IPS DF 6.9 (cell line): ENCODE measurements at regions not wholly inside any gene's neighbourhood (a gene's known extent, or its start where the extent isn't known, plus 50 kb on each side); places are given as distances from the start of the nearest gene placed in this dataset.
A peak's percentile ranks its signal among the peaks of the same experiment; 100 is the strongest.

Experiments
- DNase-seq: peaks from one replicate; pipeline ENCODE4 v3.0.0-alpha.2; 2013; ENCODE audit warnings: low read depth, low spot score
- H3K27ac ChIP-seq: one replicate; pipeline ENCODE4 v1.5.1; 2013; ENCODE audit warnings: low read length, control low read depth
- H3K27me3 ChIP-seq: 2 replicates; pipeline ENCODE4 v1.6.1; 2013; ENCODE audit warnings: mild to moderate bottlenecking, low read length; ENCODE audit not compliant: control insufficient read depth, insufficient read depth
- H3K36me3 ChIP-seq: 2 replicates; pipeline ENCODE4 v1.6.1; 2013; ENCODE audit warnings: low read length; ENCODE audit not compliant: control insufficient read depth, insufficient read depth
- H3K4me1 ChIP-seq: 2 replicates; pipeline ENCODE4 v1.6.1; 2013; ENCODE audit warnings: low read length; ENCODE audit not compliant: control insufficient read depth, insufficient read depth
- H3K4me3 ChIP-seq: 2 replicates; pipeline ENCODE4 v1.5.1; 2013; ENCODE audit warnings: mild to moderate bottlenecking, low read length
- H3K9me3 ChIP-seq: 2 replicates; pipeline ENCODE4 v1.6.1; 2013; ENCODE audit warnings: low read length, inconsistent platforms; ENCODE audit not compliant: control insufficient read depth, insufficient read depth
- WGBS: extraction: QIAGEN DNeasy Blood & Tissue Kit; methylation state at CpG from one replicate; pipeline ENCODE4 v1.1.7; 2013; ENCODE audit warnings: mixed read lengths, missing lambda C conversion rate; ENCODE audit not compliant: insufficient read length, insufficient coverage; 5-methylcytosine and 5-hydroxymethylcytosine counted together

GRCh38 chr20:56865055-56865454, 235.9 kb downstream of the TFAP2C start:
- WGBS, result no CpG with 5 or more reads among the region's 10 CpGs
- Histone ChIP-seq H3K4me3 (no peak overlapping the region), H3K36me3 (no peaks in the 10 kb centered on the region), H3K4me1 (peaks cover 6% of the 10 kb centered on the region; the same call in 1 of the 2 replicates), H3K9me3 (no peaks in the 10 kb centered on the region), H3K27ac (no peak overlapping the region), H3K27me3 (no peaks in the 10 kb centered on the region)
- DNase-seq, result no peak

GRCh38 chr20:56867128-56867527, 238.0 kb downstream of the TFAP2C start:
- Histone ChIP-seq H3K27ac (no peak overlapping the region), H3K4me3 (no peak overlapping the region), H3K36me3 (no peaks in the 10 kb centered on the region), H3K9me3 (no peaks in the 10 kb centered on the region), H3K4me1 (no peaks in the 10 kb centered on the region), H3K27me3 (no peaks in the 10 kb centered on the region)
- DNase-seq, result no peak
- no CpG with 5 or more reads among the region's 4 CpGs for WGBS

DNA sequence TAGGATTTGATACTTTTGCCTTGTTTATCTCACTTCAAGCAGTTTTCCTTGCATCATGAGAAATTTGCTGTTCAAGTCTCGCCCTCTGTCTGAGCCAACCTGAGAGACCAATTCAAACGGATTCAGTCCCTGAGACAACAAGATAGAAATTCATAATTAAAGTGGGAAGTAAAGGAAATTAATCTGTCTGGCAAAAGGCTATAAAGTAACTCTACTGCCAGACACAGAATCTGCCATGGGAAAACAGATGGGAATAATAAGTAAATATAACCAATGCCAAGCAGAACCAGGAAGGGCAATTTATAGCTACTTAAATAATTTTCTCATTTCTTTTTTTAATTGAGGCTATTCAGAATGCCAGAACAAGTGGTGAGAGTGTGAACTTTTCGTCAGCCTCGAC, 239.6 kb downstream of the TFAP2C start:
- H3K27ac ChIP-seq, result no peak overlapping the region
- no peaks in the 10 kb centered on the region for H3K4me1 ChIP-seq
- no CpG with 5 or more reads among the region's 4 CpGs for WGBS
- no peak for DNase-seq
- H3K36me3 ChIP-seq, result no peaks in the 10 kb centered on the region; the same call in 1 of the 2 replicates
- H3K9me3 ChIP-seq, result no peaks in the 10 kb centered on the region
- H3K4me3 ChIP-seq, result no peak overlapping the region
- no peaks in the 10 kb centered on the region for H3K27me3 ChIP-seq

GRCh38 chr20:56870271-56870670, 241.2 kb downstream of the TFAP2C start:
- no peak overlapping the region for H3K4me3 ChIP-seq
- H3K4me1 ChIP-seq, result no peaks in the 10 kb centered on the region
- H3K9me3 ChIP-seq, result no peaks in the 10 kb centered on the region
- no CpG with 5 or more reads among the region's 5 CpGs for WGBS
- H3K27ac ChIP-seq, result no peak overlapping the region
- H3K27me3 ChIP-seq, result no peaks in the 10 kb centered on the region
- H3K36me3 ChIP-seq, result no peaks in the 10 kb centered on the region; the same call in 1 of the 2 replicates
- no peak for DNase-seq

DNA sequence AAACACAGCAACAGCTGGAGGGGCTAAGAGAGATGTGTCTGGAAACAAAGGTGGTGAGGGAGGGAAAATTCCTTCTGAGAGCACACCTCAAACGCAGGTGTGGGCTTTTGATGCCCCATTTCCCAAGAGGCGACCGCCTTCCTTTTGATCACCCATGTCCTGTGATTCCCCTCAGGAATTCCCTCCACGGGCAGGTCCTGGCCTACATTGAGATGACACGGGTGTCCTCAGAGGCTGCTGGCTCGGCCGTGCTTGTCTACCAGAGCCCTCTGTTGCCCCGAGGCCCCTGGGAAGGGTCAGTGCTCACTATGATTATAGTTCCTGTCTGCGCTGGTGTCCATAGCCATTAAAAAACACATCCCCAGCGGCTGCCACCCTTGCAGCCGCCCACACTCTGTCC, 242.6 kb downstream of the TFAP2C start:
- no peaks in the 10 kb centered on the region; the same call in 1 of the 2 replicates for H3K36me3 ChIP-seq
- no peaks in the 10 kb centered on the region for H3K9me3 ChIP-seq
- H3K27ac ChIP-seq, result no peak overlapping the region
- H3K4me3 ChIP-seq, result no peak overlapping the region
- no peak for DNase-seq
- no peaks in the 10 kb centered on the region for H3K4me1 ChIP-seq
- H3K27me3 ChIP-seq, result no peaks in the 10 kb centered on the region
- no CpG with 5 or more reads among the region's 11 CpGs for WGBS

DNA sequence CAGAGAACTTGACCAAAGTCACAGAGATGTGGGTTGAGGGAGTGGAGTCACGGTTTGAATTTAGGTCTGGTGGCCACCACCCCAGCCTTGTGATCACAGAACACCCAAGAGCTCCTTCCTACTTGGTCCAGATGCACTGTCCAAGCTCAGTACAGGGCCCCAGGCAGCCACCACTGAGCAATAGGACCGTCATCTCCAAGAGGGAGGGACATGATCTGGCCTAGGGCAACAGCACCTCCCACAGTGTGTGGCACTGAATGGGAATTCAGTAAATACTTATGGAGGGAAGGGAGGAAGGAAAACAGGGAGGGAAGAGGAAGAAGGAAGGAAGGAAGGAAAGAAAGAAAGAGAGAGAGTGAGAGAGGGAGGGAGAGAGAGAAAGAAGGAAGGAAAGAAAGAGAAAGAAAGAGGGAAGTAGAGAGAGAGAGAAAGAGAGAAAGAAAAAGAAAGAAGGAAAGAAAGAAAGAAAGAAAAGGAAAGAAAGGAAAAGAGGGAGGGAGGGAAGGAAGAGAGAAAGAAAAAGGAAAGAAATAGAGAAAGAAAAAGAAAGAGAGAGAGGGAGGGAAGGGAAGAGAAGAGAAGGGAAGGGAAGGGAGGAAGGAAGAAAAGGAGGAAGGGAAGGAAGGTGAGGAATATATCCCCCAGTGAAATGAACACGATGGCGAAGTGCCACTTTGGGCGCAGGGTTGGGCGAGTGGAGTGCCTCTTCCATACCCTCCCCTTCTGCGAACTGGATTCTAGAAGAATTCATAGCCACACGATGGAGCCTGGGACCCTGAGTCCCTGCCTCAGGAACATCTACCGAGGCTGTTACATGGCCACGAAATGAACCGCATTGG, 243.7 kb downstream of the TFAP2C start:
- Histone ChIP-seq H3K27ac (no peak overlapping the region), H3K4me1 (no peaks in the 10 kb centered on the region), H3K4me3 (no peak overlapping the region), H3K9me3 (no peaks in the 10 kb centered on the region), H3K27me3 (no peaks in the 10 kb centered on the region), H3K36me3 (no peaks in the 10 kb centered on the region; the same call in 1 of the 2 replicates)
- WGBS, result no CpG with 5 or more reads among the region's 11 CpGs
- DNase-seq, result no peak

- Histone ChIP-seq H3K9me3 (no peaks in the 10 kb centered on the region), H3K27ac (no peak overlapping the region), H3K4me1 (no peaks in the 10 kb centered on the region), H3K27me3 (no peaks in the 10 kb centered on the region), H3K36me3 (no peaks in the 10 kb centered on the region; the same call in 1 of the 2 replicates), H3K4me3 (no peak overlapping the region)
- WGBS, result no CpG with 5 or more reads among the region's 26 CpGs
- DNase-seq, result no peak
Observed at GRCh38 chr20:56873836-56874235, 244.7 kb downstream of the TFAP2C start.

DNA sequence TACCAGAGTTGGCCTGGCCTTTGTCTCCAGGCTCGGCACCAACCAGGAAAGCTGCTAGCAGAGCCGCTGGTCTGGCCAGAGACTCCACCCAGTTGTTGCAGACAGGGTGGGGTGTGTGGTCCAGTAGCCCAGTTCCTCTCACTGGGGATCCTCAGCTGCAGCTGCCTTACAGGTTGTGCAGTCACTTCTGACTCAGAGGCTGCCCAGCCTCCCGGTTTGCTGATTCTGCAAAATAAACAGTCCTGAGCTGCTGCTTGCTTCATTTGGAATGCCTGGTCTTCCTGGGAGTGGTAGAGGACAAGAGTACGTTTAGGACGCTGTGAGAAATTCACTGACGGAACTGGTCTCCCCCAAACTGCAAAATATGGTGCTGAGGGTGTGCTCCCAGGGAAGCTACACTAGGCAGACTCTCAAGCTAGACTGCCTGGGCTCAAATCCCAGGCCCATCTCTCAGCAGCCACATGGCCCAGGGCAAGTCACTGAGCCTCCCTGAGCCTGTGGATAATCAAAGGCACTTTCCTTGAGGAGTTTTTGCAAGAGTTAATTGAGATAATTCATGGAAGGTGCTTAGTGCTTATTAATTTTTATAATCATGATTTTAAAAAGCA, 246.1 kb downstream of the TFAP2C start:
- no peaks in the 10 kb centered on the region for H3K9me3 ChIP-seq
- no peaks in the 10 kb centered on the region for H3K4me1 ChIP-seq
- H3K27ac ChIP-seq, result no peak overlapping the region
- no CpG with 5 or more reads among the region's 6 CpGs for WGBS
- peak; percentile 11 for DNase-seq
- H3K27me3 ChIP-seq, result no peaks in the 10 kb centered on the region
- H3K36me3 ChIP-seq, result no peaks in the 10 kb centered on the region; the same call in 1 of the 2 replicates
- H3K4me3 ChIP-seq, result no peak overlapping the region

DNA sequence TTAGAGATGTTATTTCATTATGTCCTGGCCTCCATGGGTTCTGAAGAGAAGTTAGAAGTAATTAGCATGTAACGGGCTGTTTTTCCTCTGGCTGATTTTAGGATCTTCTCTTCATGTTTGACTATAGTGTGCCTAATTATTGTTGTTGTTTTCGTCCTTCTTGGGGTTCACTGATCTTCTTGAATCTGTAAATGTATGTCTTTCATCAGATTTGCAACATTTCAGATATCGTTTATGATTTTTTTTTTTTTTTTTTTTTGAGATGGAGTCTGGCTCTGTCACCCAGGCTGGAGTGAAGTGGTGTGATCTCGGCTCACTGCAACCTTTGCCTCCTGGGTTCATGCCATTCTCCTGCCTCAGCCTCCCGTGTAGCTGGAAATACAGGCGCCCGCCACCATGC, 246.7 kb downstream of the TFAP2C start:
- H3K4me3 ChIP-seq, result no peak overlapping the region
- H3K36me3 ChIP-seq, result no peaks in the 10 kb centered on the region; the same call in 1 of the 2 replicates
- no peak for DNase-seq
- no CpG with 5 or more reads among the region's 7 CpGs for WGBS
- H3K27me3 ChIP-seq, result no peaks in the 10 kb centered on the region
- no peak overlapping the region for H3K27ac ChIP-seq
- H3K9me3 ChIP-seq, result no peaks in the 10 kb centered on the region
- no peaks in the 10 kb centered on the region for H3K4me1 ChIP-seq

- Histone ChIP-seq H3K4me3 (no peak overlapping the region), H3K27me3 (no peaks in the 10 kb centered on the region), H3K4me1 (no peaks in the 10 kb centered on the region), H3K36me3 (no peaks in the 10 kb centered on the region), H3K9me3 (no peaks in the 10 kb centered on the region), H3K27ac (no peak overlapping the region)
- no peak for DNase-seq
- WGBS, result no CpG with 5 or more reads among the region's 14 CpGs
Observed at GRCh38 chr20:56885521-56885920, 256.4 kb downstream of the TFAP2C start.
